C4-2B (cell line): ENCODE measurements at regions not wholly inside any gene's neighbourhood (a gene's known extent, or its start where the extent isn't known, plus 50 kb on each side); places are given as distances from the start of the nearest gene placed in this dataset.

ENCODE experiments used
- ZFX ChIP-seq: fragments of 450-650 bp; IDR thresholded peaks from 2 replicates; pipeline ENCODE4 v1.6.1; 2017
- TF ChIP-seq, protein P1 (sequence below): fragments of 450-650 bp; conservative IDR thresholded peaks from 2 replicates; pipeline ENCODE4 v1.5.1; 2017; ENCODE audit warnings: mild to moderate bottlenecking

DNA sequence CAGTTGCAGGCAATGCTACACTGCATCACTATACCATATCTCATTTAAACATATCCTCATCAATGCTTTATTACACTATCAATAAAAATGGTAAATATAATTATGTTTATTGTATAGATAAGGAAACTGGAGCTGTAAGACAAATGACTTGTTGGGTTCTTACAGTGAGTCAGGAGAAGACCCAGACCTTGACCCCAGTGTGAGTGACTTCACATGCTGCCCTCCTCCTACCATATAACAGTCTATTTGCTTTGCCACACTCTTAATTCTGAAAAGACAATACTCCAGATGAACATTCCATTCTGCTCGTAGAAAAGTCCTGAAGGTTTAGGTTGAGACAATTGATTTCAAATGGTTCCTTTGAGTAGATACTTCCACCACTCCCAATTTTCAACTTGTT is 550.5 kb downstream of the PLPP3 start:
- TF ChIP-seq, protein P1, sequence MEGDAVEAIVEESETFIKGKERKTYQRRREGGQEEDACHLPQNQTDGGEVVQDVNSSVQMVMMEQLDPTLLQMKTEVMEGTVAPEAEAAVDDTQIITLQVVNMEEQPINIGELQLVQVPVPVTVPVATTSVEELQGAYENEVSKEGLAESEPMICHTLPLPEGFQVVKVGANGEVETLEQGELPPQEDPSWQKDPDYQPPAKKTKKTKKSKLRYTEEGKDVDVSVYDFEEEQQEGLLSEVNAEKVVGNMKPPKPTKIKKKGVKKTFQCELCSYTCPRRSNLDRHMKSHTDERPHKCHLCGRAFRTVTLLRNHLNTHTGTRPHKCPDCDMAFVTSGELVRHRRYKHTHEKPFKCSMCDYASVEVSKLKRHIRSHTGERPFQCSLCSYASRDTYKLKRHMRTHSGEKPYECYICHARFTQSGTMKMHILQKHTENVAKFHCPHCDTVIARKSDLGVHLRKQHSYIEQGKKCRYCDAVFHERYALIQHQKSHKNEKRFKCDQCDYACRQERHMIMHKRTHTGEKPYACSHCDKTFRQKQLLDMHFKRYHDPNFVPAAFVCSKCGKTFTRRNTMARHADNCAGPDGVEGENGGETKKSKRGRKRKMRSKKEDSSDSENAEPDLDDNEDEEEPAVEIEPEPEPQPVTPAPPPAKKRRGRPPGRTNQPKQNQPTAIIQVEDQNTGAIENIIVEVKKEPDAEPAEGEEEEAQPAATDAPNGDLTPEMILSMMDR, result no peak
- no peak for TF ChIP-seq ZFX
